HG03520 (cell line): ENCODE measurements at regions not wholly inside any gene's neighbourhood (a gene's known extent, or its start where the extent isn't known, plus 50 kb on each side); places are given as distances from the start of the nearest gene placed in this dataset.
"Not testable (repeated sequence)": the region's sequence is repeated elsewhere in the genome, so short reads cannot be mapped to it uniquely, and the experiment has no call there.

Experiments used
- ATAC-seq: cut with Tn5 transposase; IDR thresholded peaks from one replicate; pipeline ENCODE4 v1.9.1; 2021; ENCODE audit warnings: mild to moderate bottlenecking, moderate library complexity; ENCODE audit not compliant: unreplicated experiment

DNA sequence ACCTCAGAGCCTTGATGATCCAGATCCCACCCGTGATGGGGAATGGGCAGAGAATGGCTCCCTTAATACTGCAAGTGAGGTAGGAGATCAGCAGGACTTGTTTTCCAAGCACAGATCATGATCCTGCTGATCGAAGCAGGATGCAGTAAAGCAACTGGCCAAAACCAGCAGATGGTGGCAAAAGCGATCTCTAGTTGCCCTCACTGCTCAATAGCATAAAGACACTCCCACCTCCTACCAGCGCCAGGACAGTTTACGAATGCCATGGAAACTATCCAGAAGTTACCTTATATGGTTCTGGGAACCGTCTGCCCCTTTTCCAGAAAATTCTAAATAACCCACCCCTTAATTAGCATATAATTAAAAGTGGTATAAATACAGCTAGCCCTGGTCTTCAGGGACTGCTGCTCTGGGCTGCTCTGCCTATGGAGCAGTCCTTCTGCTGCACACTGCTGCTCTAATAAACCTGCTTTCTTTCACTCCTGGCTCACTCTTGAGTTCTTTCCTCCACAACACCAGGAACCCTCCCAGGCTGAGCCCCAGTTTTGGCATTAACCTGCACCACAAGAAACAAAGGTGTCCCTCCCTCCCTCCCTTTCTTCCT is 415.8 kb downstream of the PREX1 start:
- ATAC-seq, result no peak

DNA sequence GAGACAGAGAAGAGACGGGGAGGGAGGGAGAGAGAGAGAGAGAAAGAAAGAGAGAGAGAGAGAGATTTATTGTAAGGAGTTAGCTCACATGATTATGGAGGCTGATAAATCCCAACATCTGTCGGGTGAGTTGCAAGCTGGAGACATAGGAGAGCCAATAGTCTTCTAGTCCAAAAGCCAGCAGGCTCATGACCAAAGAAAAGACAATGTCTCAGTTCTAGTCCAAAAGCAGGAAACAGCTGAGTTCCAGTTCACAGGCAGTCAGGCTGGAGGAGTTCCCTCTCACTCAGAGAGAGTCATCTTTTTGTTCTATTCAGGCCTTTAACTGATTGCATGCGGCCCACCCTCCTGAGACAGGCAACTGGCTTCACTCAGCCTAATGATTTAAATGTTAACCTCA is 416.6 kb downstream of the PREX1 start:
- ATAC-seq, result no peak

- ATAC-seq, result no peak
Observed at GRCh38 chr20:48409055-48409615, 418.7 kb downstream of the PREX1 start.

DNA sequence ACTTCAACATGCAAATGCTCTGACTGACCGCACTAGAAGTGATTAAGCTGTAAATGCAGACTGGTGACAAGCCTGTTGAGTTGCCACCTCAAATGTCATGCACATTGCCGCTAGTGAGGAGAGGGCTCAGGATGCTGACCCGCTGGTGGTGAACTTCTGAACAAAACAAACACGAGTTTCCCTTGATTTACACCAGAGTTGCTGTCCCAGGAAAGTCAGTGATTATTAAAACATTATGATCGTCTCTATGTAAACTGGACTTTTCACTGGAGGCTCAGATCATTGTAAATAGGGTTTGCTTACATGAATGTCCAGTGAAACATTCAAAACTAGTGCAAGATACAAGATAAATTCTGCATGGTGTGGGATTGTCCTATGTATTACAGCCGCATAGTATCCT is 420.1 kb downstream of the PREX1 start:
- ATAC-seq, result no peak

GRCh38 chr20:48406912-48407340 is 420.9 kb downstream of the PREX1 start:
- ATAC-seq, result no peak

DNA sequence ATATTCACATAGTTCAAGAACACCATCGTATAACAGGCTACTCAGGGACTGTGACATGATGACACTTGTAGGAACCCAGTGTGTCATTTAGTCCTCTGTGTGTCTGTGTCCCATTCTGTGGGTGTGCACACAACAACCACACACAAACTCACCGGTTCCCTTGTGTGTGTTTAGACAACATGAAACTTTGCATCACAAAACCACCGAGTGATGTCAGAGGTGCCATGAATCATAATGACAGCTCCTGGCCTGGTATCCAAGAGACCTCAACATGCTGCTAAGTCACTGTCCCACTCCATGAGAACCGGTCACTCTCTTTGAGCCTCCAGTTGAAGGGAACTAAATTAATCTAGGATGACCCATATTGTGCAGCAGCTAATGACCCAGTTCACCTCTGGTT is 421.3 kb downstream of the PREX1 start:
- no peak for ATAC-seq

GRCh38 chr20:48405909-48406308 is 421.9 kb downstream of the PREX1 start:
- no peak for ATAC-seq

DNA sequence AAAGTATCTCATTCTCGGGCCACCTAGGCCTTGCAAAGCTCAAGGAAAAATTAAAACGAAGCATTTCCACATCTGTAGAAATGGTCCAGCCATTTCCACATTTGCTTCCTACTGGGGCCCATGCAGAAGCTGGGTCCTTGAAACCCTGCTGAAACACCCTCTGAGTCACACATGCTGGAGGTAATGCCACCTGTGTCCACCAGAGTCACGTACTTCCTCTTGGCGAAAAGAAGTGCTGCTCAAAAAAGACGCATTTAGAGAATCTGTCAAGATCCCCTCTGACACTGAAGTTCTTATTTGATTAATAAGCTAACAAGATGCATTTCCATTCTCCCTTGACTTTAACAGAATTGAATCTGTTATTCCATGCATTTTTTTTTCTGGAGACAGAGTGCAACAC is 423.2 kb downstream of the PREX1 start:
- ATAC-seq, result no peak

- no peak for ATAC-seq
Observed at GRCh38 chr20:48403167-48403761, 424.5 kb downstream of the PREX1 start.

DNA sequence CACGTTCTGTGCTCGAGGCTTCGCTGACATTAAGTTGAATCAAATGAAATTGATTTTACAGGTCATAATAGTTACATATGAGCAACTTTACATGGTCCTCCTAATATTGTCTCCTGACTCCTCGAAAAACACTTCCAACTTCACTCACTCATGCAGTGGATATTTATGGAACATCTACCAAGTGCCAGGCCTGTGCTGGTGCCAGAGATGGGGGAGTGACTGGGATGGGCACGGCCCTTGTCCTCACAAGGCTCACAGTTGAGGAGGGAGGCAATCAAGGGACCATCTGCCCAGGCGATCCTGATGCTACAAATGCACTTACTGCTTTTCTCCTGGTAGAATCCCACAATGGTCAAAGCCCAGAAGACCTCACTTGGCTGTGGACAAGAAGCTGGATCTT is 426.4 kb downstream of the PREX1 start:
- ATAC-seq, result no peak

DNA sequence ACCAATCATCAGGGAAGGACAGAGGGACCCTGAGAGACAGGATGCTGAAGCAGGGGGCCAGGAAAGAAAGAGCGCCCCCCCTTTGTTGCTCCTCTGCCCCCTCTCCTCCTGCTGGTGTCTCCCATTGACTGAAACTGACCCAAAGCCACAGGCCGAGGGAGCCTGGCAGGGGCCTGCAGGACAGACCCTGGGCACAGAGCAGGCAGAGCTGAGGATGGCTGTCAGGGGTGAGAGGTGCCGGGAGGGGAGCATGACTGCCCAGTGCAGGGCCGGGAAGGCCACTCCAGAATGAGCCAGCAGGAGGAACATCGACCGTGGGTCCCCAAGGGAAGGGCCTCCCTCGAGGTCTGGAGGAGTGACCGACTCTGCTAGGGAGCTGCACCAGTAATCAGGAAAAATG is 427.8 kb downstream of the PREX1 start:
- no peak for ATAC-seq

DNA sequence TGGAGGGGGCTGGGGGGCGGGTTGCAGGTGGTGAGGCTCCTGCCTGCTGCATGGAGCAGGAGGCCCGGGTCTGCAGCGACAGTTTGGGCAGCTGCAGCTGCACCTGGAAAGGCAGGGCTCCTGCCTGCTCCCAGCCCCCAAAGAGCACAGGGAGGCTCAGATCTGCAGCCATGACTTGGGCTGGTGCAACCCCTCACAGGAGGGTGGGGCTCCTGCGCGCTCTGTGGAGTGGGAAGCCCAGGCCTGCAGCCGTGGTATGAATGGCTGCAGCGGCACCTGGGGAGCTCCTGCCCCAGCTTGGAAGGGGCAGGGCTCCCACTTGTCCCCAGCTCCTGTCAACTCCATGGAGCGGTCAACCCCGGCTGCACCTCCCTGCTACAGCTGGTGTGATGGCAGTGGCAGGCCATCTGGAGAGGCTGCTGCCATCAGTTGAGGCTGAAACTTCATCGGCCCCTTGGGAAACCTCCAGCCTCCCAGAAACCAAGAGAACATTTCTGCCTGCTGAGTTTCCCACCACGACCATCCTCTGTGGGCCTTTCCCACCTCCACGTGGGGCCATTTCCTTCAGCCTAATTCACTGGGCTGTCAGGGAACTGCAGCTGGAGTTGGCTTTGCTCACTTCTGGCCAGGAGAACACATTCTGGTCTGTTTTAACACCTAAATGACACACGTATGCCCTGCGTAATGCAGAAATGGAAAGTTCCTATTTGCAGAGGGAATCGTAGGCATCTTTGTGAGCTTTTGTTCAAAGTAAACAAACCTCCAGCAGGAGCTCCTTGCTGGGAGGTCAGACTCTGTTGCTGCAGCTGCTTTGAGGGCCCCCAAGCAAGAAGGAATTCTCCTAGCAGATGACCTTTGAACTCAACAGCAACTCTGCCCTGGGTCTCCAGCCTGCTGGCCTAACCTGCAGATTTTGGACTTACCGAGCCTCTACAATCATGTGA is 429.0 kb downstream of the PREX1 start:
- no peak for ATAC-seq

DNA sequence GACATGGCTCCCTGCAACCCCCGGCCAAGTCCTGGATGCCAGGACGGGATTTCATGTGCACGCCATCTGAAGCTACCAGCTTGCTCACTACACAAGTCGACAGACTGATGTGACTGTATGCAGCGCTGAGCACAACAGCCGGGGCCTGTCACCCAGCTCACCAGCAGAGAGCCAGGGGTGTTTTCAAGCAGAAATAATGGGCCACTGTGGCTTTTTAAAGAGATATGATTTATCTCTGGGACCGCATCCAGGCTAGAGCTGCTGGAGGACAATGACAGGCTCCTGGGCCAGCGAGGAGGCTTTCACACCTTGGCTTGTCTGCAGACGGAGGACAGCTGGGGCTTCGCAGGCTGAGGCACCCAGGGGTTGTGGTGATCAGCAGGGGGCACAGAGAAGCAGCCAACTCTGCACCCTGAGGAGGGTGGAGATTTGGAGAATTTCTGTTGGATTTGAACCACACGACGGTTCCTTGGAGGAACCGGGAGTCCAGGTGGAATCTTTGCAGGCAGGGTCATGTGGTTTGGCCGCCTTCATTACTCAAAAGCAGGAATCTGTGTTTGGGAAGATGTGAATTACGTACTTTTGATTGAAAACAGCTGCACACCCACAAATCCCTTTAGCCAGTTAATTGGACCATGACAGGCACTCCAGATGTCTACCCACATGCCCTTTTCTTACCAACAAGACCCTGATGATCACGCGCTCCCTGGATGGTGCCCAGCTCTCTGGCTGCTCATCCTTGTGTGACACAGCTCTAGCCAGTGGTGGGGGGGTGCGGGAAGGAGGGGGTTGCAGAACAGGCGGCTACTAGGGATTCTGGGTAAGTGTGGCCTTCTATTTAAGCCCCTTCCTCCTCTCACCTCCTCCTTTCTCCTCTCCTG is 430.6 kb downstream of the PREX1 start:
- not testable (repeated sequence) for ATAC-seq

DNA sequence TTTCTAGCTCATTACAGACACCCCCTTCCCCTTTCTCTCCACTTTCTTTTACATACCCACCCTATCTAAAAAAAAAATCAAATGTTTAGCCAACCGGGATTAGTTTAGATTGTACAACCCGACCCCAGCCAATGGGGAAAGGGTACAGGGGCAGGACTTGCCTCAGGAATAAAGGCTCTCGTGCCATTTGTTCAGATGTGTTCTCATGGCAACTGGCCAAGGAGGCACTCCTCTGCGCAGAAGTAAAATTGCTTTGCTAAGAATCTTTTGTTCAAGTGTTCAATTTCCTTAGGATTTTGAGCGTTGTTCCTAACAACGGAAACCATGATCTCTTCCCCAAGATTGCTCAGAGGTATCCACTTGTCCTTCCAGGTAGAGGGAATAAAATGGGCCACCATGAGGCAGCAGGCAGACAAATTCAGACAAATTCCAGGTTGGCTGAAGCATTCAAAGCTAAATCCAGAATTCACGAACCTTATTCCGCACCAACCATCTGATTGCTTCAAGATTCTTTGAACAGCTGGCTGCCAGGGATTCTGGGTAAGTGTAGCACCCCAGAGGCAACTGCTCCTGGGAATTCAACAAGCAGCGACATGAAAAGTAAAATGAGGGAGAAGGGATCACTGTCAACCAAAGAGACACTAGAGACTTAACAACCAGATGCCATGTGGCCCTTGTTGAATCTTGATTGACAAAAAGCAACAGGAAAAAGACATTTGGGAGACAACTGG is 431.8 kb downstream of the PREX1 start:
- ATAC-seq, result no peak

GRCh38 chr20:48394415-48395081 is 433.3 kb downstream of the PREX1 start:
- no peak for ATAC-seq

DNA sequence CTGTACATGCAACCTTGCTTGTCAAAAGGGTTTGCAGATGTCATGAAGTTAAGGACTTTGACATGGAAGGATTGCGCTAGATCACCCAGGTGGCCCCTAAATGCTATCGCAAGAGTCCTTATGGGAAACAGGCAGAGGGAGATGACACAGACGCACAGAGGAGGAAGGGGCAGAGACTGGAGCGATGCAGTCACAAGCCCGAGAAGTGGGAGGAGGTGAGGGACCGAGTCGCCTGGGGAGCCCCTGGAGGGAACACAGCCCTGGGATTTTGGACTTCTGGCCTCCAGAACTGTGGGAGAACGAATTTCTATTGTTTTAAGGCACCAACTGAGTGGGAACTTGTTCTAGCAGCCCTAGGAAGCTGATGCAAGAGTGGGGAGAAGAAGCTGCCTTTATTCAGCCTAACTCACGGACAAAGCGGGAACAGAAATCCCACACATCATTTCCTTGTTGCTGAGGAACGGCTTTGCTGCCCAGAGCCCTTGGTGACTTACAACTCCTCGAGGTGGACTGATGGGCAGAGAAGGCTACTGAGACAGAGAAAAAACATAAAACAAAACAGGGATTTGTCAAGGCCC is 434.0 kb downstream of the PREX1 start:
- ATAC-seq, result no peak

- no peak for ATAC-seq
Observed at GRCh38 chr20:48393311-48393685, 434.5 kb downstream of the PREX1 start.

DNA sequence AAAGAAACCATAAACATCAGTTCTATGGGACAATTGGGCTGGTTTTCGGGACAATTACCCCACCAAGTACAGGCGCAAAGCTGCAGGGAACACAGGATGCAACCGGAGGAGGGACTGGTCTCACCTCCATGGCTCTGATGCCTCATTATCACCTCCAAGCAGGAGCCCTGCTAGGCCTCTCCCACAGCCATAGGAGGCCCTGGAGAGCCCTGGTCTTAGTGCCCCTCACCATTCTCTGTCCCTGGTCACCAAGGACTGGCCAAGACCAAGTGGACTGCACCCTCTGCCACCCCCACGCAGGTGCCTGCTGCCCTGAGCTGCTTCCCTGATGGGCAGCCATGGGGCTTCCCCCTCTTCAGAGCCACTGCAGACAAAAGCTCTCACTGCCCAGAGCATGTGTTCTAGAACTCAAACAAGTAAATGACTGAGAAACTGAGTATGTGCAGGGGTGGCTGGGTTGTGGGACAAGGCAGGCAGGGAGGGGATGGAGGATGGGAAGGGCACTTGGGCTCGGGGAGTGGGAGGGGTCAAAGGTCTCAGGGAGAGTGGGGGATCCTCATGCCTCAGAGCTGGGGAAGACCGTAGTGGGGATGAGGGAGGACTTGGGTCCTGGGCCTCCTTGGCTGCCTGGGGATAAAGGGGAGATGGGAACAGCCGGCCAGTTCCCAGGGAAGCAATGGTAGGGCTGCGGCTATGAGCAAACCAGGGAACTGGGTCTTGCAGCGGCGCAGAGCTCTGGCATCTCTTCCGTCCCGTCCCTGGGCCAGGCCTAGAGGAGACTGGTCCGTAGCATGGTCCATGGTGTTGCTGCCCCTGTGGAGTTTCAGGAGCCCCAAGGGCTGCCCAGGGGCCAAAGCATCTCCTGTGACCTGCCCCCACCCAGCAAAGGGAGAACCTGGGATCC is 435.1 kb downstream of the PREX1 start:
- no peak for ATAC-seq
